CD4-positive, alpha-beta T cell treated with Interleukin-15 for 1 hour (primary cell): ENCODE measurements at regions not wholly inside any gene's neighbourhood (a gene's known extent, or its start where the extent isn't known, plus 50 kb on each side); places are given as distances from the start of the nearest gene placed in this dataset.
"Not testable (repeated sequence)": the region's sequence is repeated elsewhere in the genome, so short reads cannot be mapped to it uniquely, and the experiment has no call there.

Experiments used
- DNase-seq: peaks from one replicate; pipeline ENCODE4 v3.0.0-alpha.2; 2020

DNA sequence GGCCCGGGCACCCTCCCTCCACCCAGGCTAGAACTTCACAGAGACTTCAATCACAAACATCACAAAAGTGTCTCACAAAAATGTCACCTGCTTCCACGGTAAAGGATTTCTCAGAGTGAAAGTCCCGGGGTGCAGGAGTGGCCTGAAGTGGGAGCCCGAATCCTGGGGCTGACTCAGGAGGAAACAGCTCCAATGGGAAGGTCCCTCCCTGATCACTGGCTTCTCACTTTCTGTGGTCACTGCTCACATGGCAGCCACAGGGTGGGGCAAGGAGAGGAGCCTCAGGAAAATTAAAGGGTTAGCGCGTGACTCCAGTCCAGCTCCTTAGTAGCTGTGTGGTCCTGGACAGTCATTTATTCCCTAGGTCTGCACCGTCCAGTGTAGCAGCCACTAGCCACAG is 564.5 kb upstream of the B3GAT1 start:
- no peak for DNase-seq

DNA sequence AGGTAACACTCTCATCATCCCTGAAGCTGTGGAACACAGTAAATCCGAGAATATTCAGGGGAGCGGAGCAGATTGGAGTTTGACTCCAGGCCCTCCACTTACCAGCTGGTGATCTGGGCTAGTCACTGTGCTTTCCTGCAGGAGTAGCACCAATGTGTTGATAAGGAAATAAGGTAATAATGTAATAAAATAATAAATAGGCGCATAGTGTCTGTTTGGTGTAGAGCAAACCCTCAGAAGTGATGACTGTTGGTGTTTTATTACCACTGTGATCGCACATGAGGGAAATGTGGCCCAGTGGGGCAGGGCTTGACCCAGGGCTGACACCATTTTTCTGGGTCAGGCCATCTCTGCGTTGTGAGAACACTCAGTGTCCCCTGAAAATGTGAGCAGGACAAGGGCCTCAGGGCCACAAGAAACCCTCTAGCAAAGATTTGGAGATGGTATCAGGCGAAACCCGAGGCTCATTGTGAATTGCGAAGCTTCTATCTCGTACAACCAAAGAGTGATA is 563.9 kb upstream of the B3GAT1 start:
- DNase-seq = no peak

DNA sequence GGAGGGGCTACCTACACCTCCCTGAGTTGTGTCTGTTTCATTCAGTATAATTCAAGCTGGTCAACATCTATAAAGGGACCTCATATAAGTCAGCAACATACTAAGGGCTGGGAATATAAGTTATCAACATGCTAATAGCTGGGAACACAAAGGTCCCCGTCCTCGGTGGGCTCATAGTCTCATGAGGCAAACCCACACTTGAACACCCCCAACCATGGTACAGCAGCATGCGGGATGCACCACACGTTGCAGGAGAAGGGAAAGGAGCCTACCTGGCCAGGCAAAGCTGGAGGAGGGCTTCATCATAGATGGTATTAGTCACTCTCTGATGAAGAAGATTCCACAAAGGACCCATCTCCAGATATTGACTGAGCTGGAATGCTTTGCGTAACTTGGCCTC is 561.8 kb upstream of the B3GAT1 start:
- no peak for DNase-seq

DNA sequence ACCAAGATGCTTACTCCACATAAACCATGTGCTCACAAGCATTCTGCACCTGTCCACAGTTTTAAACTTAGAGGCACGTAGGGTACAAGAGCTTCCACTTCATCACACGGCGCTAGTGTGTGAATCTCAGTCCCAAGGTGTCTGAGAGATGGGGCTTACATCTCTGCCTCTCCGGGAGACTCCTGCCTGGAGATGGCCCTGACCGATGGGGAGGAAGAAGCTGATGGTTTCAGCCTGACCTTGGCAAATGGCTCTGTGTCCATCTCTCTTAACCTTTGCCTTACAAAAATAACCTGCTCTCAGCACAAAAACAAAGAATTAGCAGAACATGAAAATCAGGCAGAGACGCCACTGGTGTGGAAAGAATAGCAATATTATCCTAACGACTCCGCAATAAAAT is 559.3 kb upstream of the B3GAT1 start:
- no peak for DNase-seq

DNA sequence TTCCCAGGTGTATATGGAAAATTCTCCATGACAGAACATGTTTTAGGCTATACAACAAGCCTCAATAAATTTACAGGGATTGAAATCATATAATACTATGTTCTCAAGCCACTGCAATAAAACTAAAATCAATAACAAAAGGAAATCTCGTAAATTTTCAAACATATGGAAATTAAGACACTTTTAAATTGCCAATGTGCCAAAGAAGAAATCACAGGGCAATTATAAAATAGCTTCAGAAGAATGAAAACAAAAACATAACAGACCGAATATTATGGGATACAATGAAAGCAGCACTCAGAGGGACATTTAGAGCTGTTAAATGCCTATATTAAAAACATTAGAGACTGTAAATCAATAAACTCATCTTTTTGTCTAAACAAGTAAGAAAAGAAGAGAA is 555.7 kb upstream of the B3GAT1 start:
- DNase-seq = no peak

DNA sequence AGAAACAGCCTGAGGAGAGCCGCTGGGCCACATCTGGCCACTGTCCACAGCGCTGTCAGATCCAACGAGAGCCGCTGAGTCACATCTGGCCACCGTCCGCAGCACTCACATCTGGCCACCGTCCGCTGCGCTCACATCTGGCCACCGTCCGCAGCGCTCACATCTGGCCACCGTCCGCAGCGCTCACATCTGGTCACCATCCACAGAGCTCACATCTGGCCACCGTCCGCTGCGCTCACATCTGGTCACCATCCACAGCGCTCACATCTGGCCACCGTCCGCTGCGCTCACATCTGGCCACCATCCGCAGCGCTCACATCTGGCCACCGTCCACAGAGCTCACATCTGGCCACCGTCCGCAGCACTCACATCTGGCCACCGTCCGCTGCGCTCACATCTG is 549.3 kb upstream of the B3GAT1 start:
- not testable (repeated sequence) for DNase-seq

DNA sequence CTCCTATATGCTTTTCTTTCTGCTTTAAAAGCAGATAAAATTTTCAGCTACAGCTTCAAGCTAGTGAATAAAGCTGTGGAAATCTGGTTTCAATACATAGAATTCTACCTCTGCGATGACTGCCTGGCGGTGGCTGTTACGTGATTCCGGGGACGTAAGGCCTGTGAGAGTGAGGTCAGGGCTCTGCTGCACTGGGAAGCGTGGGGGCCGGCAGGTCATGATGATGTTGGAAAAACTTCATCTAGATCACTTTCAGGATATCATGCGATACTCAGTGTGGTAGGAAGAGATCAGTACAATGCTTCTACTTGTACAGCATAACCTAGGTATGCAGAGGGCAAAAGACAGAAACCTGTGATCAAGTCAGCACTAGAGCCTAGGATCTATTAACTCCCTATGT is 546.8 kb upstream of the B3GAT1 start:
- no peak for DNase-seq

DNA sequence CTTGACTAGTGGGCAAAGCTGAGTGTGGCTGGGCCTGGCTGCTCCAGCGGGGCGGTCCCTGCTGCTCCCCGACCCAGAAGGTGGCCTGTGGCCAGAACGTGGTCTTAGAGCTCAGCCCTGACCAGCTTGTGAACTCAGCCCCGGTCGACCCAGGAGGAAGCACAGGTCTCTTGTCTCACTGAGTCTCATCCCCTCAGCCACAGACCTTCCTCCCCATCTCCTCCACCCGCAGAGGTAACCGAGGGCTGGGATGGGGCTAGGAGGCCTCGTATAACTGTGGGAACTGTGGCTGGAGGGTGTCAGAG is 546.2 kb upstream of the B3GAT1 start:
- DNase-seq = no peak

DNA sequence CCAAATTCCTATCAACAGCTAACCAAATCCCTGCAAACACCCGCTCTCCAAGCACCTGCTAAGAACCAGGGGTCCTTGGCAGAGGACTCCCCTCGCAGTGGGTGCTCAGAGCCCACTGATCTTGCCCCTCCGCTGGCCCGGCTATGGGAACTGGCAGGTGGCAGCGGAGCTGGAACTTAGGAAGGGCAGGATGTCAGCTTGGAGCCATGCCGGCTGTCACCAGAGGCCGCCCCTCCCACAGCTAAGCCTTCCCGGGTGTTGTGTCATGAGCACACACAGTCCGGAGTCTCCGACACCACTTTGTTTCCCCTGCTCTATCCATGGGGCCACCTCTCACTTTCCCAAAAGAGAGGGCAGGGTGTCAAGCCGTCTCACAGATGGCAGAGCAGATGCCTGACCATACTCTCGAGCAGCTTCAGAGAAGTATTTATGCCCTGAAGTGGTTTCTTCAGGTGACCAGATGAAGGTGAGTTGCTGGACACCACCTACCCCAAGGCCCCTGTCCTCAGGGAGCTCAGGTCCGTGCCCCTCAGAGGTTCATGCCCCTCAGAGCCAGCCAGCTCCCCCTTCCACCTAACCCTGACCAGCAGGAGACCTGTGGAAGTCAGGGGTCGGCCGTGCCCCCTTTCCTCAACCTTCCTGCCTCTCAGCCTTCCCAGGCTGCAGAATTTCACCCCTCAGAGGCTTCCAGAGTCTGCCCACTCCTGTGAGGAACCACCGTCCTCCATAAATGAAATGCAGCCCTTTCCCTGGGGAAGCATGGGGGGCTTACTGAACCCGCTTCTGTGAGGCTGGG is 545.7 kb upstream of the B3GAT1 start:
- no peak for DNase-seq

DNA sequence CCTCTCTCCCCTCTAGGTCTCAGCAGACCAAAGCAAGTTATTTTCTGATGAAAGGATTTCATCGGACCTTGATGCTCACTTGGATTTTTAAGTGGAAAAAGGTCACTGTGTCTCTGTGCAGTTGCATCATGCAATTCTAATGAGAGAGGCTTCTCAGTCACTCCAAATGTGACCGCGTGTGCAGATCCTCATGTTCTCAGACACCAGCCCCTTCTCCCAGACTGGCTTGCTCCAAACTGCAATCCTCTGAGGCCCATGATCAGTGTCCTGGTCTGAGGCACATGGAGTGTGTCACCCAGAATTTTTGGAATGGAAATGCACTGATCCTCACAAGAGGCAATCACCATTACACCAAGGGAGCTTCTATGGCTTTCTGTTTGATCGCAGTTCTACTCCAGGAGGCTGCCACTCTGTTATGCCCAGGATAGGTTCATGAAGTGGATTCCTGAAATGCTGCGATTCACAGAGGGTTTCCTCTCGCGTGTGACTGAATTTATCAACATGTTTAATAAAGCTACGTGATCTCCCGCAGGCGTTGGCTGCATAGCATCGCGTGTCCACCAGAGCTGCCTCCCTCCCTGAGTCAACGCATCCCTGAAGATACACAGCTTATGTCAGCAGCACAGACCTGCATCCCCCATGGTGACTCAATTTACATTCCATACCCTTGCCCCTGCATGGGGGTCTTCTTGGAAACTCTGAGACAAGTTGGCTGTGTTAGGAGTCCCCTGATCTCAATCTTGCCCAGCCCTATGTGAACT is 544.6 kb upstream of the B3GAT1 start:
- no peak for DNase-seq

DNA sequence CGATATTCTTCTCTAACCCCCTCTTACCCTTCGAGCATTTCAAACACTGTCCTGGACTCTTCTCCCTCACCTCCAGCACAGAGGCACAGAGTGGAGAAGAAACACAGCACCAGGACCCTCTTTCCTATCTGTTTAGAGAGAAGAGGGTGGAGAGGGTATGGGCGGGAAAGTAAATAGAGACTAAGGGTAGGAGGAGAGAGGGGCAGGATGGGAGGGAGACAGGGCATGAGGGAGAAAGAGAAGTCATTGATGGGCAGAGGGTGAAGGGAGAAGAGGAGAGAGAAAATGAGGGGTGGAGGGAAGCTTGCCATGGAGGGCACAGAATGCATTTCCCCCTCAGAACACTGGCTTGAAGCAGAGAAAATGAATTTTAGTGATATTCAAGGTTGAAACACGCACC is 543.9 kb upstream of the B3GAT1 start:
- not testable (repeated sequence) for DNase-seq

DNA sequence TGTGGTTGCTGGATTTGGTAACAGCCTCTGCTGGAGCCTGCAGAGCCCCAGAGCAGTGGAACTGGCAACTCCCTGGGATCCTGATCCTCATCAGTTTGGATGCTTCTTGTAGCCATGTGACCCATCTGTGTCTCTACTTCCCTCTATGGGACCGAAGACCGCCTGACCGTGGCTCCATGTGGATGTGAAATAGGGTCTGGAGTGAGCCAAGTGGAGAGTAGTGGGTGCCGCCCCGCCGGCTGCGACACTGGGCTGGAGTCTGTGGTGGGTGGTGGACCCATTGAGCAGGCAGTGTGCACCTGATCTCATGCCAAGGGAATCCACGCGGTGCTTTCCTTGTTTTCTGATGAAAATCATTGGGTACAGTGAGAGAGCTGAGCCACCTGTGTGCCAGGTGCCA is 543.2 kb upstream of the B3GAT1 start:
- no peak for DNase-seq

DNA sequence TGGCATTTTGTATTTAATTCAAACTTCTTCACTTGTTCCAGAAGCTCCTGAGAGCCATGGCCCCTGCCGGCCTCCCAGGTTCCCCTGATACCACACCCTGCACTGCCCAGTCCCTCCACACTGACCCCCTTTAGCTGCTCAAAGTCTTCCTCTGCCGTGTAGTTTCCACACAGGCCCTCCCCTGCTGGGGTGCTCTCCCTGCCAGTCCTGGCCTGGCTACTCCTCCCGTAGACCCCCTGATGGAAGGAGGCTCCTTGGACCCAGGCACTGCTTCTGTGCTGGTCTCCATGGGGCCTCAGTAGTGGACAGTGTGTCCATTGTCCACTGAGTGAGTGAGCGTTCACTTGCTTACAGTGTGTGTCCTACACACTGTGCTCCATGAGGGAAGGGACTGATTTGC is 542.4 kb upstream of the B3GAT1 start:
- not testable (repeated sequence) for DNase-seq

DNA sequence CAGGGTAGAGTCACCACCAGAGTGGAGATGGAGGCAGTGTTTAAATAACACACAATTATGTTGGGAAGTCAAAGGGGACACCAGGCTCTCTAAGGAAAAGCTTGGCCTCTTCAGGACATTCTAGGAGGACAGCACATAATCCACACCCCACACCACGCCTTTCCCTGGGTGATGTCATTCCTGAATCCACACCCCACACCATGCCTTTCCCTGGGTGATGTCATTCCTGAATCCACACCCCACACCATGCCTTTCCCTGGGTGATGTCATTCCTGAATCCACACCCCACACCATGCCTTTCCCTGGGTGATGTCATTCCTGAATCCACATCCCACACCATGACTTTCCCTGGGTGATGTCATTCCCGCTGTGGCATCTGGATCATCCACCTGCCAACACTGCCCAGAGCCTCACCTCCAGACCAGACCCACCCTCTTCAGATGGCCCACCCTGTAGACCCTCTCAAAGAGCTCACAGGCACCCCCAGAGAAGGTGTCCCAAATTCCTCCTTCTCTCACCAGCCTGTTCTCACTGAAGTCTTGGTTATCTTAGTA is 541.5 kb upstream of the B3GAT1 start:
- DNase-seq = not testable (repeated sequence)

DNA sequence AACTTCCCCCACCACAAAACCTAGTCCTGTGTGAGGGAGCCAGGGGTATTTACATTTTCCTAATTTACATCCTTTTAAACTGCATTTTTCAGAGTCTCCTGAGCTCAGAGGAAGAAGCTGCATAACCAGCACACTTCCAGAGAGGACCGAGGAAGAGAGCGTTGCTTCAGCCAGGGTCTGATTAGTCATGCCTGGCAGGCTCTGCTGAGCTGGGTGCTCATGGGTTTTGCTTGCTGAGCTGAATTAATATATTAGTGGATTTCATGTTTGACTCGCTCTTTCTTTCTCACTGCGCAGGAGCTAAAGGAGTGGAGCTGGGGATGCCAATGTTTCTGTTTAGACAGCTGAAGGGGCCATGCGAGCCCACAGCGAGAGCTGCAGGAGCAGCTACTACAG is 539.3 kb upstream of the B3GAT1 start:
- no peak for DNase-seq

DNA sequence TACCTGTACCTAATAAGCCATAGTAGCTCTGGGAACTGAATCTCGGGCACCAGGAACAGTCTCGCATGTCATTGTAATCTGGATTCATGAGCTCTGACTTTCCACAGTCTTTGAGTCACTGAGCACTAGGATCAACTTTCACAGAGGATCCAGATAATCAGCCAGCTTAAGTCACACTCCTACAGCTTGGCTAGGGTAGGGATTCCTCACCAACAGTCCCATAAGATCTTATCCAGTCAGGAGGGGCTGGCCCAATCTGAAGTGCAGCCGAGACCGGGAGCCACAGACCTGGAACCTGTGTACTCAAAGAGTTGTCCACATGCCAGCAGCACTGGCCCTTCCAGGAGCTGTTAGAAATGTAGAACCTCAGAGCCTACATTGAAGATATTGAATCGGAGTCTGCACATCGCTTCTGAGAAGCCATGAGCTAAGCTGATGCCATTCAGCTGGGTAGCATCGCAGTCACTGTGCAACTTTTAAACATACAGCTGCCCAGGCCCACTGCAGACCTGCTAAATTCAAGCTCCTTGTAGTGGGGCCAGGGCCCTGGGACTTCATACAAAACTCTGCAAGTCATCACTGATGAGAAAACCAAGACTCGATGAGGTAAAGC is 538.8 kb upstream of the B3GAT1 start:
- no peak for DNase-seq

DNA sequence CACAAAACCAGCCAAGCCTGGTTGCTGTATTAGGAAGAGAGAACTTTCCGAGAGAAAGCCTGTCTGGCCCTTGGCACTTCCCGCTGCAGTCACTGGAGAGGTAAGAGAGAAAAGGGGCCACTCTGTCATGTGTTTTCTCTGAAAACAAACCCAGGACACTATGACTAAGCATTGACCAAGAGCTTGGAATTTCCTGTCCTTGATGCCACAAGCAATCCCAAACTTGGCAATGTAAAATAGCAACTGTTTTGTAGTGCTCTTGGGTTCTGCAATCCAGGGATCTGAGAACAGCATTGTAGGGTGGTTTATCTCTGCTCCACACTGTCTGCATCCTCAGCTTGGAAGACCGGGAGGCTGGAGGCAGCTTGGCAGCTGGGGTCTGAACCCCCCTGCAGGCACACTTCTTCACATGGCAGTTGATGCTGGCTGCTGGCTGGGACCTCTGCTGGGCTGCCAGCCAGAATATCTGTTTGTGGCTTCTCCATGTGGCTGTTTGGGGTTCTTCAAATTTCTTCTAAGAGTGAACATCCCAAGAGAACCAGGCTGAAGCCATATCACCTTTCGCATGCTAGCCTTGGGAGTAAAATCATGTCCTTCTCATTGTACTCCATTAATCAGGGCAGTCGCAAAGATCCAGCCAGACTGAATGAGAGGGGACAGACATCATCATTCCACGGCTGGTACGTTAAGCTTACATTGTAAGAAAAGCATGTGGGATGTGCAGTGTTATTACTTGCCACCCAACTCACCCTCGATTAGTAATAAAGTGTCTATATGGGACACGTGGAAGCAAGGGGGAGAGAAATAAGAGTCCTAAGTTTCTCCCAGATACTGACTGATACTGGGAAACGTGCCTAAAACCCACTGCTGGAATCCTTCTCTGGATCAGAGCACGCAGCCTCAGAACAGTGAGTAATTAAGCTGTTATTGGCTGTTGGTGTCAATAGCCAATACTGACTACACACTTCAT is 537.4 kb upstream of the B3GAT1 start:
- no peak for DNase-seq

DNA sequence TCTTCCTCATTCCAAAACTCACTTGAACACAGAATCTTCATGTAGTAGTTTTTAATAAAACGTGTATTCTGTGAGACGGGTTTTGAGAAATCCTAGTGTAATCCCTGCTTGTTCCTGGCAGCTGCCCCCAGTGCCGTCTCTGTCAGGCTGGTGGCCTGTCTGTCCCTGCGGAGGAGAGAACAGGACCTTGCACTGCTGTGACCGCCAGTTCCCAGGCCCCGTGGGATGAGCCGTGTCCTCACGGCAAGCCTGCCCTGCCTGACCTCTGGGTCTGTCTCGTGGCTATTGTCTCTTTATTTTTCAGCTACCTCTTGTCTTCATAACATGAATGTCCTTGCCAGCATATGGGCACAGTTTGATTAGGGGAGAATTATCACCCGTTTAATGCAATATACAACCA is 535.5 kb upstream of the B3GAT1 start:
- no peak for DNase-seq

DNA sequence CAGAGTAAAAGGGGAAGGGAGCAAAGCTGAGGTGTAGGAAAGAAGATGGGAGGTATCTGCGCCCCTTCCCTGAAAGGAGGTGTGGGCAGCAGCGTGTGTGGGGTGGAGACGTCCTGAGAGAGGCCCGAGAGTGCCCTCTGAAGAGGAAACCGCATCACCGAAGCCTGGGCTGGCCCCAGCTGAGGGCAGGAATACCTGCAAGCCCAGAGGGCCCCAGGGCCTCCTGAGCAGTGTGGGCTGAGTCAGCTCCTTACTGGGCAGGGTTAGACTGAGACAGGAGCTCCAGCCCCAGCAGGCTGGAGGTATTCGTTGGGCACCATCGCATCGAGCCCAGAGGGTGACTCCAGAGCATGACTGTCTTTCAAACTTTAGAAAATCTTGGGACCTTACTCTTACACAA is 534.0 kb upstream of the B3GAT1 start:
- no peak for DNase-seq

DNA sequence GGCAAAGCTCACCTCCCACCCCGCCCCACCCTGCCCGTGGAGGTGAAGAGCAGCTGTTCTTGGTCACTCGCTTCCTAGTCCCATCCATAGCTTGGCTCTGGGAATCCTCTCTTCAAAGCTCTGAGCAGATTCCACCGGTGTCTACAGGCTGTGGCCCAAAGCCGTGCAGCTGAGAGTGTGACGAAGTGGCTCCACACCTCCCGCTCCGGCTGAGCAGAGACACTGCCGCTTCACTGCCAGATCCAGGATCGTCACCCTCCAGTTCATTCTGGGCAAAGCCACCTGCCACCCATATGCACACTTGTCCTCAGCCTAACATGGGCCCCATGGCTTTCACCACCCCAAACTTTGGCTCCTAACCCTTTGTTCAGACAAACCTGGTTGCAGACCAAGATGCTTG is 532.9 kb upstream of the B3GAT1 start:
- no peak for DNase-seq

DNA sequence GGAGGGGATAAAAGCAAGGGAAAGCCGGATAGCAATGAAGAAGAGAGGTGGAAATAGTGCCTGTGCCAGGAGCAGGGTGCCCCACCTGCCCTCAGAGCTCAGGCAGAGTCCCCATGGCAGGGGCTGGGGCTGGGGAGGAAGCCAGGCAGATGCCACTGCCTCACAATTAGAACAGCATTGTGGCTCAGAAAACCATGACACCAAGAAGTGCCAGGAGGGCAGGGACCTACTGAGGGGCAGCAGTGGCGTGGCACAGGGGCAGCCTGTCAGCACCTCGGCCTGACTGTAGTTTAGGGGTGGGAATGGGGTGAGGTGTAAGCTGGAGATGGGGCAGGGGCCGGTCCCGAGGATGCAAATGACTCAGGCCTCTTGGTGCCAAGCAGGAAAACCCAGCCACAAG is 532.1 kb upstream of the B3GAT1 start:
- DNase-seq = no peak

DNA sequence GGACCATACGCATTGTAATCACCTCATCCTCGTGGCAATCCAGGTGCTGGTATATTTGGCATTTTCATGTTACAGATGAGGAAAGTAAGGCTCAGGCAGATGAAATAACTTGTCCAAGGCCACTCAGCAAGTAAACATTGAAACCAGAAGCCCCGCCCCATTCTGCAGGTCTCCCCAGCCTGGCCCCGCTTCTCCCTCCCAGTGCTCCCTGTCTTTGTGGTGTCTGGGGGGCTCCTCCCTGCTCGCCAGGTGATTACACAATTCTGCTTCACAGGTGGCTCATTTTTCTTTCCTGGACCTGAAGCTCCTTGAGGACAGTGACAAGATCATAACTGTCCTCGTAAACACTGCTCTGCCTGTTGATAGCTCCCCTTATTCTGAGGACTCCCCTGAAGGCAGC is 531.5 kb upstream of the B3GAT1 start:
- no peak for DNase-seq

DNA sequence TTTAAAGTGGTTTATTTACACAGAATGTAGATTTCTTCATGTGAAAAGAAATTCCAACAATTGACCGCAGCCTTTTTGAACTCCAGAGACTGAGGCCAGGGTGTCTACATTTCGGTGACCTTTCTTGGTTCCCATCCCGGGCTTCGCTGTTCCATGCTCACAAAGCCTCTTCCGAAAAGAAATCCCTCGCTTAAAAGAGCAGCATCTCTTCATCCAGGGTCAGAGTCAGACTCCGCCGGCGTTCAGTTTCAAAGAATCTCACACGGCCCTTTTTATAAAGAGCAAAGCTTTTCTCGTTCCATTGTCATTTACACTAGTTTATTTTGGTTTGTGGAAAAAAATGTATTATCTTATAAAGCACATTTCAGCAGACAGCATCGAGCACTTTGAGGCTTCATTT is 530.6 kb upstream of the B3GAT1 start:
- DNase-seq = no peak
